Gastrocnemius medialis (tissue), 4 donors: ENCODE measurements at regions not wholly inside any gene's neighbourhood (a gene's known extent, or its start where the extent isn't known, plus 50 kb on each side); places are given as distances from the start of the nearest gene placed in this dataset.

ENCODE experiments used
- ATAC-seq, 2 donors: fragments of 150-250 bp; one replicate each; pipeline ENCODE4 v1.9.1; 2016
- DNase-seq, 2 donors: peaks; one replicate each; pipeline ENCODE4 v3.0.0-alpha.2; 2019
- H3K27ac ChIP-seq, 4 donors: fragments of 200-600 bp; sonication (generic); 1 replicate in 1 of 4; 2 replicates in 3 of 4; pipeline ENCODE4 v1.5.1; 2016 to 2018; ENCODE audit warnings: mild to moderate bottlenecking in 2 of 4, moderate library complexity in 1 of 4
- H3K27me3 ChIP-seq, 3 donors: fragments of 200-600 bp; sonication (generic) in 2 of 3; 1 replicate in 1 of 3; 2 replicates in 2 of 3; pipeline versions ENCODE4 v1.5.1 to v1.6.0; 2016 to 2019; ENCODE audit warnings: mild to moderate bottlenecking in 1 of 3, moderate library complexity in 1 of 3
- H3K36me3 ChIP-seq, 2 donors: fragments of 200-600 bp; sonication (generic) in 1 of 2; one replicate each; pipeline ENCODE4 v1.5.1; 2017 to 2018
- H3K4me1 ChIP-seq, 2 donors: fragments of 200-600 bp; sonication (generic) in 1 of 2; one replicate each; pipeline ENCODE4 v1.5.1; 2016 to 2017; ENCODE audit warnings: mild to moderate bottlenecking in 2 of 2
- H3K4me3 ChIP-seq, 4 donors: fragments of 200-600 bp; sonication (generic) in 3 of 4; 1 replicate in 1 of 4; 2 replicates in 3 of 4; pipeline ENCODE4 v1.5.1; 2016 to 2019; ENCODE audit warnings: mild to moderate bottlenecking in 2 of 4
- H3K9me3 ChIP-seq, 3 donors: fragments of 200-600 bp; sonication (generic) in 2 of 3; 1 replicate in 1 of 3; 2 replicates in 2 of 3; pipeline ENCODE4 v1.5.1; 2016 to 2019
- CTCF ChIP-seq, 5 experiments: fragments of 450-650 bp in 3 of 5; fragments of 200-600 bp in 2 of 5; sonication (generic) in 2 of 5; IDR thresholded peaks in 4 of 5; conservative IDR thresholded peaks in 1 of 5; 1 replicate in 4 of 5; 2 replicates in 1 of 5; pipeline ENCODE4 v1.5.1; 2016 to 2019; ENCODE audit warnings: antibody characterized with exemption in 5 of 5, mild to moderate bottlenecking in 3 of 5, moderate library complexity in 3 of 5
- POLR2A ChIP-seq, 2 donors: fragments of 450-650 bp; IDR thresholded peaks; one replicate each; pipeline ENCODE4 v1.6.1; 2017; ENCODE audit warnings: antibody characterized with exemption in 2 of 2, mild to moderate bottlenecking in 2 of 2, moderate library complexity in 2 of 2
- in situ Hi-C, 4 donors: fragments of 200-750 bp; cut with MboI; loops; one replicate each; pipeline versions ENCODE4 v1.15.0 to v1.8.0; 2017; ENCODE audit warnings: low sequenced_read_pairs in 4 of 4
- intact Hi-C: fragments of 100-400 bp; cut with DNase I; formaldehyde crosslinking; loops from one replicate; pipeline ENCODE4 v1.15.1; 2023; ENCODE audit warnings: low total_unique reads

- H3K36me3 ChIP-seq: no peaks in the 10 kb centered on the region
- no peak for DNase-seq
- in situ Hi-C loops: loop anchor here in 2 of 4 donors (10.0 kb wide), 2 partner anchors 151 to 161 kb away; no protein-coding TSS in a partner anchor
- no peaks in the 10 kb centered on the region for H3K4me1 ChIP-seq
- no peaks in the 10 kb centered on the region for H3K9me3 ChIP-seq
- TF ChIP-seq POLR2A (IDR thresholded peaks at IDR 0.05) (no peak), CTCF (IDR thresholded peaks at IDR 0.05 in 4 of 5, conservative IDR thresholded peaks at IDR 0.05 in 1 of 5) (no peak)
- no peaks in the 10 kb centered on the region for H3K27me3 ChIP-seq
- no peak for ATAC-seq
- H3K27ac ChIP-seq: no peak overlapping the region
- no peak overlapping the region for H3K4me3 ChIP-seq
- intact Hi-C loops: no loop called here
Observed at GRCh38 chr6:25016014-25016720, 80.4 kb upstream of the RIPOR2 start.

DNA sequence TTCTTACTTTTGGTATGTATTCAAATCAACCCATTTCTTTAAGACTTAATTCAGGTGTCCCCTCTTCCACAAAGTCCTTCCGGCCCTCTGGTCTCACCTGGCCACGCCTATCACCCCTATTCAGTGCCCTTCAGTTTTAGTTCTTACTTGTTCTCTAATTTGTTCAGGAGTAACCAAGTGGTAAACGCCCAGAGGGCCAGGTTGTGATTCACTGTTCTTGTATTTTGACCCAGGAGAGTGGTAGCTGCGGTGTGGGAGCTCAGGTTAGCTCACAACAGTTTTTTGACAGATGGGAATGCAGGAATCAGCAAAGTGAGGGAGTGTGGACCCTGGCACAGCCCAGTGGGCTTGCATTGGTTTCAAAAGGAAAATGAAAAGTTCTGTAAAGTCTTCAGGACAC lies 81.7 kb upstream of the RIPOR2 start:
- TF ChIP-seq CTCF (IDR thresholded peaks at IDR 0.05 in 4 of 5, conservative IDR thresholded peaks at IDR 0.05 in 1 of 5): no peak
- in situ Hi-C loops (loop anchor here in 2 of 4 donors (10.0 kb wide), 2 partner anchors 153 to 163 kb away; no protein-coding TSS in a partner anchor), intact Hi-C loops (no loop called here)
- DNase-seq (no peak), ATAC-seq (no peak)
- H3K9me3 ChIP-seq: no peaks in the 10 kb centered on the region
- no peak overlapping the region for H3K27ac ChIP-seq
- H3K4me1 ChIP-seq: no peaks in the 10 kb centered on the region
- H3K4me3 ChIP-seq: no peak overlapping the region
- H3K36me3 ChIP-seq: no peaks in the 10 kb centered on the region
- no peaks in the 10 kb centered on the region for H3K27me3 ChIP-seq

DNA sequence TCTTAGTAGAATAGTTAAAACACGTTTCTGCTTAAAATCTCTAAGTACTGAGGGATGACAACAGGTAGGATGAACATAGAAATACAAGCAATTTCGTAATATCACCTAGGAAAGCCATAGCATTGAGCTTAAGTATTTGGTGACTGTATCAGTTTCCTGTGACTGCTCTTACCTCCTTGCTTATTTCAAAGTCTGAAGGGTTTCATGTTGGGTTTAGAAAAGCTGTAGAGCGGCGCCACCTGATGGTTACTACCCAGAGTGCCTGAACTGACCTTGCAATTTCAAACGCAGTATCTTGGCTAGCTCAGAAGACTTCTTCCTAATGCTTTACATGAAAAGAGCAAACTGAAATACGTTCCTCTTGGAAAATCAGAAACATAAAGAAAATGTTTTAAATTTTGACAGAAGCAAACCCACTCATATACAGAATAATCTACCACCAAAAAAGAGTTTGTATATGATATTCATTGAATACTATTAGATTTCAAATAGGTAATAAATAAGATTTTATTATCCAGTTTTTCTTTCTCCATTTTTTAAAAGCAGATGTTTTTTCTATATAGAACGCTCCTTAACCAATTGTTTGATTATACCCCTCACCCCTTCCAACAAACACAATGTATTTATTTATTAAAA lies 82.3 kb upstream of the RIPOR2 start:
- Histone ChIP-seq H3K36me3 (no peaks in the 10 kb centered on the region), H3K9me3 (no peaks in the 10 kb centered on the region), H3K27me3 (no peaks in the 10 kb centered on the region), H3K27ac (no peak overlapping the region), H3K4me3 (no peak overlapping the region), H3K4me1 (no peaks in the 10 kb centered on the region)
- in situ Hi-C loops: loop anchor here in 2 of 4 donors (10.0 kb wide), 2 partner anchors 153 to 163 kb away; no protein-coding TSS in a partner anchor
- TF ChIP-seq POLR2A (IDR thresholded peaks at IDR 0.05) (no peak), CTCF (IDR thresholded peaks at IDR 0.05 in 4 of 5, conservative IDR thresholded peaks at IDR 0.05 in 1 of 5) (peak; percentile 49 to 71 (median 63))
- peak in 1 of 2 donors; percentile 95 for ATAC-seq
- peak; percentile 32 to 67 for DNase-seq
- intact Hi-C loops: loop anchor here (1.0 kb wide), 1 partner anchor 162 kb away; no protein-coding TSS in a partner anchor

DNA sequence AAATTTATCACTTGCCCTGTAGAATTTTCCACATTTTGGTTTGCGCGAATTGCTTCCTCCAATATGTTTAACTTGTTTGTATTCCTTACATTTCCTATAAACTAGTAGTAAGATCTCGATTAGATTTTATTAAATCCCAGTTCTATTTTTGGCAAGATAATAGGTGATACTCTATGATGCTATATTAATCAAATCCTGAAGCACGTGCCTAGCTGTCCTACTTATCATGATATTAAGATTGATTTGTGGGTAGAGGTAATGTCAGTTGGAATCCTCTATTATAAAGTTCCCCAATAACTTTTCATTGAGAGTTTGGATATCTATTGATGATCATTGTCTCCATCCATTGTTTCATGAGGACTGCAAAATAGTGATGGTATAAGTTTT lies 82.8 kb upstream of the RIPOR2 start:
- ATAC-seq (no peak), DNase-seq (no peak)
- H3K4me1 ChIP-seq: no peaks in the 10 kb centered on the region
- in situ Hi-C loops: loop anchor here in 2 of 4 donors (10.0 kb wide), 2 partner anchors 154 to 164 kb away; no protein-coding TSS in a partner anchor
- H3K36me3 ChIP-seq: no peaks in the 10 kb centered on the region
- no peak overlapping the region for H3K4me3 ChIP-seq
- TF ChIP-seq POLR2A (IDR thresholded peaks at IDR 0.05) (no peak), CTCF (IDR thresholded peaks at IDR 0.05 in 4 of 5, conservative IDR thresholded peaks at IDR 0.05 in 1 of 5) (no peak)
- no peaks in the 10 kb centered on the region for H3K9me3 ChIP-seq
- intact Hi-C loops: loop anchor here (1.0 kb wide), 1 partner anchor 162 kb away; no protein-coding TSS in a partner anchor
- H3K27ac ChIP-seq: no peak overlapping the region
- no peaks in the 10 kb centered on the region for H3K27me3 ChIP-seq
